Fibroblast of lung (primary cell): ENCODE measurements at regions not wholly inside any gene's neighbourhood (a gene's known extent, or its start where the extent isn't known, plus 50 kb on each side); places are given as distances from the start of the nearest gene placed in this dataset.

ENCODE experiments used
- DNase-seq, 2 donors: peaks; one replicate each; pipeline versions ENCODE4 v3.0.0 to v3.0.0-alpha.2; 2010; ENCODE audit warnings: low read depth in 2 of 2
- H2AFZ ChIP-seq: 2 replicates; pipeline ENCODE4 v1.5.1; 2012; ENCODE audit warnings: low read length, control low read depth, inconsistent platforms
- H3K27ac ChIP-seq: 2 replicates; pipeline ENCODE4 v1.5.1; 2011; ENCODE audit warnings: low read length, control low read depth; ENCODE audit not compliant: insufficient read depth
- H3K27me3 ChIP-seq: 2 replicates; pipeline ENCODE4 v1.5.1; 2011; ENCODE audit warnings: mild to moderate bottlenecking, low read length; ENCODE audit not compliant: control insufficient read depth, insufficient read depth
- H3K36me3 ChIP-seq: 2 replicates; pipeline ENCODE4 v1.5.1; 2011; ENCODE audit warnings: low read length; ENCODE audit not compliant: control insufficient read depth, insufficient read depth
- H3K4me1 ChIP-seq: 2 replicates; pipeline ENCODE4 v1.5.1; 2011; ENCODE audit warnings: low read length; ENCODE audit not compliant: control insufficient read depth, insufficient read depth; ENCODE audit errors: extremely low read depth
- H3K4me2 ChIP-seq: 2 replicates; pipeline ENCODE4 v1.5.1; 2011; ENCODE audit warnings: low read length, control low read depth; ENCODE audit not compliant: insufficient read depth; ENCODE audit errors: extremely low read depth
- H3K4me3 ChIP-seq, 4 experiments: fragments of 200-600 bp in 1 of 4; sonication (generic) in 1 of 4; replicated peaks in 1 of 4; 2 replicates each; pipeline ENCODE4 v1.5.1; 2011 to 2016; ENCODE audit warnings: low read length in 4 of 4, low read depth in 3 of 4, mild to moderate bottlenecking in 3 of 4, control low read depth in 2 of 4, inconsistent platforms in 1 of 4, mixed read lengths in 1 of 4; ENCODE audit not compliant: insufficient read depth in 1 of 4; ENCODE audit errors: control extremely low read depth in 1 of 4
- H3K79me2 ChIP-seq: 2 replicates; pipeline ENCODE4 v1.5.1; 2012; ENCODE audit warnings: mild to moderate bottlenecking, low read length, inconsistent platforms; ENCODE audit not compliant: control insufficient read depth, insufficient read depth
- H3K9ac ChIP-seq: 2 replicates; pipeline ENCODE4 v1.5.1; 2011; ENCODE audit warnings: mild to moderate bottlenecking, low read length, control low read depth; ENCODE audit not compliant: insufficient read depth
- H3K9me3 ChIP-seq: 2 replicates; pipeline ENCODE4 v1.5.1; 2012; ENCODE audit warnings: low read depth, low read length; ENCODE audit not compliant: control insufficient read depth, insufficient read depth
- H4K20me1 ChIP-seq: 2 replicates; pipeline ENCODE4 v1.5.1; 2011; ENCODE audit warnings: low read length; ENCODE audit not compliant: control insufficient read depth, insufficient read depth; ENCODE audit errors: extremely low read depth
- EZH2 ChIP-seq: IDR thresholded peaks from 2 replicates; pipeline ENCODE4 v1.5.1; 2012; ENCODE audit warnings: low read length, control low read depth, mild to moderate bottlenecking; ENCODE audit errors: missing control alignments
- TF ChIP-seq, protein P1 (sequence below), 2 donors: IDR thresholded peaks in 1 of 2; conservative IDR thresholded peaks in 1 of 2; 1 replicate in 1 of 2; 2 replicates in 1 of 2; pipeline ENCODE4 v1.5.1; 2011 to 2012; ENCODE audit warnings: low read length in 2 of 2, control low read depth in 1 of 2, inconsistent platforms in 1 of 2, low read depth in 1 of 2, mild to moderate bottlenecking in 1 of 2

- Histone ChIP-seq H3K27me3 (no peaks in the 10 kb centered on the region), H3K9ac (peak overlapping the region; percentile 37), H3K4me3 (no peak overlapping the region), H2AFZ (no peak overlapping the region), H3K79me2 (no peaks in the 10 kb centered on the region), H4K20me1 (no peaks in the 10 kb centered on the region), H3K4me1 (peaks cover 16% of the 10 kb centered on the region), H3K4me2 (peak overlapping the region; percentile 11), H3K27ac (peak overlapping the region; percentile 55), H3K9me3 (no peaks in the 10 kb centered on the region), H3K36me3 (no peaks in the 10 kb centered on the region)
- peak; percentile 50 to 98 for DNase-seq
- TF ChIP-seq, protein P1, sequence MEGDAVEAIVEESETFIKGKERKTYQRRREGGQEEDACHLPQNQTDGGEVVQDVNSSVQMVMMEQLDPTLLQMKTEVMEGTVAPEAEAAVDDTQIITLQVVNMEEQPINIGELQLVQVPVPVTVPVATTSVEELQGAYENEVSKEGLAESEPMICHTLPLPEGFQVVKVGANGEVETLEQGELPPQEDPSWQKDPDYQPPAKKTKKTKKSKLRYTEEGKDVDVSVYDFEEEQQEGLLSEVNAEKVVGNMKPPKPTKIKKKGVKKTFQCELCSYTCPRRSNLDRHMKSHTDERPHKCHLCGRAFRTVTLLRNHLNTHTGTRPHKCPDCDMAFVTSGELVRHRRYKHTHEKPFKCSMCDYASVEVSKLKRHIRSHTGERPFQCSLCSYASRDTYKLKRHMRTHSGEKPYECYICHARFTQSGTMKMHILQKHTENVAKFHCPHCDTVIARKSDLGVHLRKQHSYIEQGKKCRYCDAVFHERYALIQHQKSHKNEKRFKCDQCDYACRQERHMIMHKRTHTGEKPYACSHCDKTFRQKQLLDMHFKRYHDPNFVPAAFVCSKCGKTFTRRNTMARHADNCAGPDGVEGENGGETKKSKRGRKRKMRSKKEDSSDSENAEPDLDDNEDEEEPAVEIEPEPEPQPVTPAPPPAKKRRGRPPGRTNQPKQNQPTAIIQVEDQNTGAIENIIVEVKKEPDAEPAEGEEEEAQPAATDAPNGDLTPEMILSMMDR (conservative IDR thresholded peaks at IDR 0.05 in 1 of 2, IDR thresholded peaks at IDR 0.05 in 1 of 2; ENCODE audit: low read depth in 1 of 2, low read length in 2 of 2), result peak in 1 of 2 donors; percentile 30
- TF ChIP-seq EZH2, result no peak
Measured at GRCh38 chr1:59057211-59057694, 239.6 kb upstream of the FGGY start.

GRCh38 chr1:59057796-59058195 lies 239.1 kb upstream of the FGGY start:
- peak in 1 of 2 donors; percentile 46 for DNase-seq
- H4K20me1 ChIP-seq, result no peaks in the 10 kb centered on the region
- H3K79me2 ChIP-seq, result no peaks in the 10 kb centered on the region
- peak overlapping the region; percentile 55 for H3K27ac ChIP-seq
- H2AFZ ChIP-seq, result no peak overlapping the region
- H3K9me3 ChIP-seq, result no peaks in the 10 kb centered on the region
- no peaks in the 10 kb centered on the region for H3K36me3 ChIP-seq
- H3K4me1 ChIP-seq, result peaks cover 17% of the 10 kb centered on the region
- H3K4me2 ChIP-seq, result no peak overlapping the region
- H3K27me3 ChIP-seq, result no peaks in the 10 kb centered on the region
- H3K4me3 ChIP-seq, result no peak overlapping the region
- no peak overlapping the region for H3K9ac ChIP-seq
- no peak for TF ChIP-seq EZH2
- TF ChIP-seq, protein P1 (conservative IDR thresholded peaks at IDR 0.05 in 1 of 2, IDR thresholded peaks at IDR 0.05 in 1 of 2; ENCODE audit: low read depth in 1 of 2, low read length in 2 of 2), result no peak

DNA sequence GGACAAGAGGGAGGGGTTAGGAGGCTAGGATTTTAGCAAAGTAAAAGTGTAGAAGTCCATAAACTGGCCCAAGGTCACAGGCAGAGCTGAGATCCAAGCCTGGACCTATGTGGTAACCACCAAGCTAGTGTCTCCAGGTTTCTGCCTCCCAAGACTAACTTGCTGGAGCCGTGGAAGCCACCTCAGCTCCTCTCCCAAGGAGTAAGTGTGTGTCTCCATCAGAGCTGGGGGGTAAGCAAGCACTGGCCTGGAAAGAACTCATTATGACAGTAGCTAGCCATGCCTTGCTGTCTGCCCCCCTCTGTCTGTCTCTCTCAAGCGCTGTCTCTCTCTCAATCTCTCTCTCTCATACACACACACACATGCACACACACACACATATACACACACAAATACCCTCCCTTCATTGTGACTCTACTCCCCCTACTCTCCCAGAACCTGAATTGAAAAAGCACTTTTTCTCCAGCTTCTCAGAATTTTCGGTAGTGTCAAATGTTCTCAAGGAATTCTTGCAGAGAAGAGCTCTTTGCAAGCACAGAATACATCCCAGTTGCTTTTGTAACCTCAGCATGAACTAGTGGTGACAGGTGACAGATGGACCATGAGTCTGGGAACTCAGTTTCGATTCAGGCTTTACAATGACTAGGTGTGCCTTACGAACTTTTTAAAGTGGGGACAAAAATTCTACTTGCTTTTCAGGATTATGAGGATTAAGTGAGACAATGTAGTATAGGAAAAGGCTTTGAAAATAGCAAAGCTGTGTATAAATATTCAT lies 238.0 kb upstream of the FGGY start:
- peaks cover 17% of the 10 kb centered on the region for H3K4me1 ChIP-seq
- H3K79me2 ChIP-seq, result no peaks in the 10 kb centered on the region
- H3K27me3 ChIP-seq, result no peaks in the 10 kb centered on the region
- H3K4me2 ChIP-seq, result no peak overlapping the region
- DNase-seq, result no peak
- H3K36me3 ChIP-seq, result no peaks in the 10 kb centered on the region
- H2AFZ ChIP-seq, result no peak overlapping the region
- H3K9ac ChIP-seq, result no peak overlapping the region
- H4K20me1 ChIP-seq, result no peaks in the 10 kb centered on the region
- H3K27ac ChIP-seq, result no peak overlapping the region
- TF ChIP-seq EZH2, result no peak
- TF ChIP-seq, protein P1 (conservative IDR thresholded peaks at IDR 0.05 in 1 of 2, IDR thresholded peaks at IDR 0.05 in 1 of 2; ENCODE audit: low read depth in 1 of 2, low read length in 2 of 2), result no peak
- H3K4me3 ChIP-seq, result no peak overlapping the region
- H3K9me3 ChIP-seq, result no peaks in the 10 kb centered on the region
